ENCODE measurements at regions not wholly inside any gene's neighbourhood (a gene's known extent, or its start where the extent isn't known, plus 50 kb on each side); places are given as distances from the start of the nearest gene placed in this dataset.

DNA sequence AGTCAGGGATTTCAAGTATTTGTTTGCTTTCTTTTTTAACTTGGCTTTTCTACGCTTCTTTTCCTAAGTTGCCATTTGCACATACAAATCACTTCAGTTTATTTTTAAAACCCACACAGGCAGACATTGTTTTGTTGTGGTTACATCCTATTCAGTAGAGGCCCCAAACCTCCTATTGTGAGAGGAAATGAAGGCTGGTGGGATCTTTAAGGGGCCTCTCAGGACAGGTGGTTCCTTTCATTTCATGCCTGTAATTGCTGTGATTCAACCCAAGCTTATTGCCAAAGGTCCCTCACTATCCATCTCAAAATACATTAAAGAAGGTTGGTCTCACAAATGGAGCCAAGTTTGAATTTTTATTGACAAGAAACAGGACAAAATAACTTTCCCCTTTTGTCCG, 257.1 kb downstream of the ADAMTS20 start:
- Histone ChIP-seq H3K27me3 (no peaks in the 10 kb centered on the region), H3K27ac (no peak overlapping the region), H3K36me3 (no peaks in the 10 kb centered on the region), H3K9me3 (no peaks in the 10 kb centered on the region), H3K4me1 (no peaks in the 10 kb centered on the region), H3K4me3 (no peak overlapping the region)
- TF ChIP-seq, protein P1, sequence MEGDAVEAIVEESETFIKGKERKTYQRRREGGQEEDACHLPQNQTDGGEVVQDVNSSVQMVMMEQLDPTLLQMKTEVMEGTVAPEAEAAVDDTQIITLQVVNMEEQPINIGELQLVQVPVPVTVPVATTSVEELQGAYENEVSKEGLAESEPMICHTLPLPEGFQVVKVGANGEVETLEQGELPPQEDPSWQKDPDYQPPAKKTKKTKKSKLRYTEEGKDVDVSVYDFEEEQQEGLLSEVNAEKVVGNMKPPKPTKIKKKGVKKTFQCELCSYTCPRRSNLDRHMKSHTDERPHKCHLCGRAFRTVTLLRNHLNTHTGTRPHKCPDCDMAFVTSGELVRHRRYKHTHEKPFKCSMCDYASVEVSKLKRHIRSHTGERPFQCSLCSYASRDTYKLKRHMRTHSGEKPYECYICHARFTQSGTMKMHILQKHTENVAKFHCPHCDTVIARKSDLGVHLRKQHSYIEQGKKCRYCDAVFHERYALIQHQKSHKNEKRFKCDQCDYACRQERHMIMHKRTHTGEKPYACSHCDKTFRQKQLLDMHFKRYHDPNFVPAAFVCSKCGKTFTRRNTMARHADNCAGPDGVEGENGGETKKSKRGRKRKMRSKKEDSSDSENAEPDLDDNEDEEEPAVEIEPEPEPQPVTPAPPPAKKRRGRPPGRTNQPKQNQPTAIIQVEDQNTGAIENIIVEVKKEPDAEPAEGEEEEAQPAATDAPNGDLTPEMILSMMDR (IDR thresholded peaks at IDR 0.05): no peak
- no peak for TF ChIP-seq POLR2A (IDR thresholded peaks at IDR 0.05)
- TF ChIP-seq POLR2AphosphoS5 (IDR thresholded peaks at IDR 0.05; ENCODE audit: insufficient read depth in 1 of 2, low read depth in 1 of 2): no peak
- intact Hi-C loops (cut with DNase I): no loop called here
- no peak for DNase-seq (ENCODE audit: extremely low spot score in 2 of 2)

DNA sequence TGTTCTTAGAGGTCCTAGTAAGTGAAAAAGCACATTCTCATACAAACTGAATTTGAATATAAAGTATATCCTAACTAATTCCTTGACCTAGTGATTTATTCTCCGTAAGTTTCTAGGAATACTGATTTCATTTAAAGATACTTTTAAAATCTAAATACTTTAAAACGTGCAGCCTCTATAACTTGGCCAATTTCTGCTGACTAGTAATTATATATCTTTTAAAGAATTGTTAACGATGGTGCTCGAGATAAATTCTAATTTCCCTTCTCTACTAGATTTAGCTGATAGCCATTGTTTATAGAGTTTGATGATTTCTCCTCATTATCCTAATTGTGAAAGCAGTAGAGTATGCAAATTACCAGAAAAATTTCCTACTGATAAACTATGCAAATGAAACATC, 257.9 kb downstream of the ADAMTS20 start:
- no peak overlapping the region for H3K4me3 ChIP-seq
- no peaks in the 10 kb centered on the region for H3K9me3 ChIP-seq
- intact Hi-C loops (cut with DNase I): no loop called here
- H3K27ac ChIP-seq: no peak overlapping the region
- no peak for DNase-seq (ENCODE audit: extremely low spot score in 2 of 2)
- TF ChIP-seq POLR2A (IDR thresholded peaks at IDR 0.05): no peak
- TF ChIP-seq, protein P1 (IDR thresholded peaks at IDR 0.05): no peak
- TF ChIP-seq POLR2AphosphoS5 (IDR thresholded peaks at IDR 0.05; ENCODE audit: insufficient read depth in 1 of 2, low read depth in 1 of 2): no peak
- H3K27me3 ChIP-seq: no peaks in the 10 kb centered on the region
- H3K36me3 ChIP-seq: no peaks in the 10 kb centered on the region
- H3K4me1 ChIP-seq: peaks cover 7% of the 10 kb centered on the region

DNA sequence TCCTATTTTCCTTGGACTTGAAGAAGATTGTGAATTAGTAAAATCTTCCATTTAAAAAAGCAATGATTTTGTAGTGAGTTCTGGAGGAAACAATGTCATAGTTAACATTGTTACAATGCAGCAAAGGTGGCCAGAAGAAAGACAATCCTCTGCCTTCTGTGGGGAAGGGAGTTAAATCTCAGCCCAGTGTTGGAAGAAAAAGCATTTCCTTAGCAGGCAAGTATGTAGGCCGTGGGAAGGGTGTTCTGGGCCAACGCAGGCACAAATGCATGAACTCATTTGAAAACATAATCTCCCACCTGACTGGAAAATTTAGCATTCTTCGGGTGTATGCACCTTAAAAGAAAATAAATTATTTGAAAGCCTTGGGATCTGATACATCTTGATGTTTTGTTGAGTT, 258.6 kb downstream of the ADAMTS20 start:
- Histone ChIP-seq H3K36me3 (no peaks in the 10 kb centered on the region), H3K27ac (no peak overlapping the region), H3K9me3 (no peaks in the 10 kb centered on the region), H3K4me1 (peaks cover 13% of the 10 kb centered on the region), H3K4me3 (no peak overlapping the region), H3K27me3 (no peaks in the 10 kb centered on the region)
- intact Hi-C loops (cut with DNase I): no loop called here
- TF ChIP-seq, protein P1 (IDR thresholded peaks at IDR 0.05): no peak
- no peak for TF ChIP-seq POLR2AphosphoS5 (IDR thresholded peaks at IDR 0.05; ENCODE audit: insufficient read depth in 1 of 2, low read depth in 1 of 2)
- no peak for TF ChIP-seq POLR2A (IDR thresholded peaks at IDR 0.05)
- no peak for DNase-seq (ENCODE audit: extremely low spot score in 2 of 2)

DNA sequence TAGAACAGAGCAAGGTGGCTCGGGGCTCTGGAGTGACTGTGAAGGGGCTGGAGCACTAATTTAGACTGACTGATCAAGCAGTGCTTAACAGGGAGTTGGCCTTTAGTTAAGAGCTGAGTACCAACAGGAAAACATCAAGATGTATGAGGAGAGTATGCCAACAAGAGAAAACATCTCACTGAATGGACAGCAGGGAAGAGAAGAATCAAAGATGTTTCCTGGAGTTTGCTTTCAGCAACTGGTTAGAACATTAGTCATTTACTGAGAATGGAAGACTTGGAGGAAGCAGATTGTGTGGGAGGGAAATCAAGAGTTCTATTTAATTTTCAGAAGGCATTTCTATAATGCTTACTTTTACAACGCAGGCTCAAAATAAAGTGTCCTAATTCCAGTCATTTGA, 259.3 kb downstream of the ADAMTS20 start:
- intact Hi-C loops (cut with DNase I): no loop called here
- H3K27me3 ChIP-seq: no peaks in the 10 kb centered on the region
- H3K9me3 ChIP-seq: no peaks in the 10 kb centered on the region
- H3K4me3 ChIP-seq: no peak overlapping the region
- DNase-seq (ENCODE audit: extremely low spot score in 2 of 2): no peak
- H3K36me3 ChIP-seq: no peaks in the 10 kb centered on the region
- TF ChIP-seq, protein P1 (IDR thresholded peaks at IDR 0.05): no peak
- TF ChIP-seq POLR2AphosphoS5 (IDR thresholded peaks at IDR 0.05; ENCODE audit: insufficient read depth in 1 of 2, low read depth in 1 of 2) (no peak), POLR2A (IDR thresholded peaks at IDR 0.05) (no peak)
- H3K27ac ChIP-seq: no peak overlapping the region
- peaks cover 13% of the 10 kb centered on the region for H3K4me1 ChIP-seq

DNA sequence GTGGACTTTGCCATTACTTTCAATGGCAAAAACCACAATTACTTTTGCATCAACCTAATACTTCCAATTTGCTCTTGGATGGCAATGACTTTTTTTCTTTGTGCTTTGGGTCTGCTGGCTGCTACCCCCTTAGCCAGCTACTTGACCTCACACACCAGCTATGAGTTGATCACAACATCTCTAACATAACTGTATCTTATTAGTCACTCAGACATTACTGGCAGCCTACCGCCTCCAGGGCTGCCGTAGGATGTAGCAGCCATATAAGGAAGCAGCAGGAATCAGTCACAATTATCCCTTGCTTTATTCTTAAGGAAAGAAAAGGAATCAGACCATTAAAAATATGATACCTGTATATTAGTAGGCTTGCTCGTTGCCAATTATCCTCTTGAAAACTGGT, 260.5 kb downstream of the ADAMTS20 start:
- Histone ChIP-seq H3K4me1 (peaks cover 13% of the 10 kb centered on the region), H3K4me3 (no peak overlapping the region), H3K36me3 (no peaks in the 10 kb centered on the region), H3K27ac (no peak overlapping the region), H3K27me3 (no peaks in the 10 kb centered on the region), H3K9me3 (no peaks in the 10 kb centered on the region)
- DNase-seq (ENCODE audit: extremely low spot score in 2 of 2): no peak
- intact Hi-C loops (cut with DNase I): no loop called here
- TF ChIP-seq POLR2AphosphoS5 (IDR thresholded peaks at IDR 0.05; ENCODE audit: insufficient read depth in 1 of 2, low read depth in 1 of 2) (no peak), POLR2A (IDR thresholded peaks at IDR 0.05) (no peak)
- TF ChIP-seq, protein P1 (IDR thresholded peaks at IDR 0.05): no peak

Measured in vagina (tissue), 2 donors.